Osteocyte (in vitro differentiated cells): ENCODE measurements at regions not wholly inside any gene's neighbourhood (a gene's known extent, or its start where the extent isn't known, plus 50 kb on each side); places are given as distances from the start of the nearest gene placed in this dataset.
"Not testable (repeated sequence)": the region's sequence is repeated elsewhere in the genome, so short reads cannot be mapped to it uniquely, and the experiment has no call there.

Experiments used
- DNase-seq: peaks from one replicate; pipeline ENCODE4 v3.0.0; 2021; ENCODE audit warnings: mixed read lengths; ENCODE audit not compliant: unreplicated experiment; ENCODE audit errors: extremely low spot score
- H3K27ac Mint-ChIP-seq: one replicate; pipeline ENCODE4 v1.8.0; 2021; ENCODE audit warnings: mild to moderate bottlenecking, mixed read lengths; ENCODE audit not compliant: unreplicated experiment
- H3K27me3 Mint-ChIP-seq: one replicate; pipeline ENCODE4 v1.8.0; 2021; ENCODE audit warnings: mixed read lengths; ENCODE audit not compliant: unreplicated experiment
- H3K36me3 Mint-ChIP-seq: one replicate; pipeline ENCODE4 v1.8.0; 2021; ENCODE audit warnings: mixed read lengths; ENCODE audit not compliant: unreplicated experiment
- H3K4me1 Mint-ChIP-seq: one replicate; pipeline ENCODE4 v1.8.0; 2021; ENCODE audit warnings: mixed read lengths; ENCODE audit not compliant: unreplicated experiment
- H3K4me3 Mint-ChIP-seq: one replicate; pipeline ENCODE4 v1.8.0; 2021; ENCODE audit warnings: mild to moderate bottlenecking, moderate library complexity, mixed read lengths; ENCODE audit not compliant: unreplicated experiment
- H3K9me3 Mint-ChIP-seq: one replicate; pipeline ENCODE4 v1.8.0; 2021; ENCODE audit warnings: mixed read lengths; ENCODE audit not compliant: unreplicated experiment
- TF ChIP-seq, protein P1 (sequence below): fragments of 200-600 bp; sonication (generic); IDR thresholded peaks from 2 replicates; pipeline ENCODE4 v1.5.0; 2021; ENCODE audit warnings: antibody characterized with exemption, mild to moderate bottlenecking, moderate library complexity

DNA sequence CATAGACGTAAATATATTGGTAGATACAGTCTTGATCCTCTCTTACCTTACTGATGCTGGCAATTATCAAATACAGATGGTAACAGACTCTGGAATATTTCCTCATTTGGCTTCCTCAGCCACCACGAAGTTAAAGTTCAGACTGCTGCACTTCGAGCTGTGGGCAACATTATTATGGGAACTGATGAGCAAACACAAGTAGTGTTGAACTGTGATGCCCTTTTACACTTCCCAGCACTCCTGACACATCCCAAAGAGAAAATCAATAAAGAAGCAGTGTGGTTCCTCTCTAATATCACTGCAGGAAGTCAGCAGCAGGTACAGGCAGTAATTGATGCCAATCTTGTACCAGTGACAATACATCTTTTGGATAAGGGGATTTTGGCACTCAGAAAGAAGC lies 162.7 kb upstream of the NT5E start:
- Mint-ChIP-seq H3K4me3 (no peak overlapping the region), H3K36me3 (no peaks in the 10 kb centered on the region), H3K9me3 (no peaks in the 10 kb centered on the region), H3K4me1 (no peaks in the 10 kb centered on the region), H3K27ac (no peak overlapping the region), H3K27me3 (peaks cover 14% of the 10 kb centered on the region)
- TF ChIP-seq, protein P1, sequence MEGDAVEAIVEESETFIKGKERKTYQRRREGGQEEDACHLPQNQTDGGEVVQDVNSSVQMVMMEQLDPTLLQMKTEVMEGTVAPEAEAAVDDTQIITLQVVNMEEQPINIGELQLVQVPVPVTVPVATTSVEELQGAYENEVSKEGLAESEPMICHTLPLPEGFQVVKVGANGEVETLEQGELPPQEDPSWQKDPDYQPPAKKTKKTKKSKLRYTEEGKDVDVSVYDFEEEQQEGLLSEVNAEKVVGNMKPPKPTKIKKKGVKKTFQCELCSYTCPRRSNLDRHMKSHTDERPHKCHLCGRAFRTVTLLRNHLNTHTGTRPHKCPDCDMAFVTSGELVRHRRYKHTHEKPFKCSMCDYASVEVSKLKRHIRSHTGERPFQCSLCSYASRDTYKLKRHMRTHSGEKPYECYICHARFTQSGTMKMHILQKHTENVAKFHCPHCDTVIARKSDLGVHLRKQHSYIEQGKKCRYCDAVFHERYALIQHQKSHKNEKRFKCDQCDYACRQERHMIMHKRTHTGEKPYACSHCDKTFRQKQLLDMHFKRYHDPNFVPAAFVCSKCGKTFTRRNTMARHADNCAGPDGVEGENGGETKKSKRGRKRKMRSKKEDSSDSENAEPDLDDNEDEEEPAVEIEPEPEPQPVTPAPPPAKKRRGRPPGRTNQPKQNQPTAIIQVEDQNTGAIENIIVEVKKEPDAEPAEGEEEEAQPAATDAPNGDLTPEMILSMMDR, result no peak
- no peak for DNase-seq

DNA sequence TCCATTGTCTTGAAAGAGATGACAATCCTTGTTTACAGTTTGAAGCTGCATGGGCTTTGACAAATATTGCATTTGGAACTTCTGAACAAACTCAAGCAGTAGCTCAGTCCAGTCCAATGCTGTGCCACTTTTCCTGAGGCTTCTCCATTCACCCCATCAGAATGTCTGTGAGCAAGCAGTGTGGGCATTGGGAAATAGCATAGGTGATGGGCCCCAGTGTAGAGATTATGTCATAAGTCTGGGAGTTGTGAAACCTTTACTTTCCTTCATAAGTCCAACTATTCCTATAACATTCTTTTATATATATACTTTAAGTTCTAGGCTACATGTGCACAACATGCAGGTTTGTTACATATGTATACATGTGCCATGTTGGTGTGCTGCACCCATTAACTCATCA lies 163.4 kb upstream of the NT5E start:
- not testable (repeated sequence) for H3K4me1 Mint-ChIP-seq, H3K36me3 Mint-ChIP-seq, H3K4me3 Mint-ChIP-seq, DNase-seq, H3K9me3 Mint-ChIP-seq, H3K27ac Mint-ChIP-seq
- peaks cover 14% of the 10 kb centered on the region for H3K27me3 Mint-ChIP-seq

DNA sequence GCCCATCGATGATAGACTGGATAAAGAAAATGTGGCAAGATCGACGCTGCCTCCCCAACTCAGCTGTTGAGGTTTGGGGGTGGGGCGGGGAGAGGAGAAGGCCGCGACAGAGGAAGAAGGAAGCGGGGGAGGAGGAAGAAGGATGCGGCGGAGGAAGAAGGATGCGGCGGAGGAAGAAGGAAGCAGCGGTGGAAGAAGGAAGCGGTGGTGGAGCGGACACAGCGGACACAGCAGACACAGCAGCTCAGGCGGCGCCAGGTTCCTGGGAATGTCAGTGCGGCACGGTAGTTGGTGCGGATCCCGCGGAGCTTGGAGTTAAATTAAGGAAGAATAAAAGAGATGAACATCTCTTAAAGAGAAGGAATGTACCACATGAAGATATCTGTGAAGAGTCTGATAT lies 163.9 kb upstream of the NT5E start:
- H3K27ac Mint-ChIP-seq, result no peak overlapping the region
- H3K9me3 Mint-ChIP-seq, result no peaks in the 10 kb centered on the region
- no peak for DNase-seq
- no peaks in the 10 kb centered on the region for H3K36me3 Mint-ChIP-seq
- TF ChIP-seq, protein P1, result no peak
- H3K4me1 Mint-ChIP-seq, result no peaks in the 10 kb centered on the region
- no peak overlapping the region for H3K4me3 Mint-ChIP-seq
- H3K27me3 Mint-ChIP-seq, result peaks cover 14% of the 10 kb centered on the region

DNA sequence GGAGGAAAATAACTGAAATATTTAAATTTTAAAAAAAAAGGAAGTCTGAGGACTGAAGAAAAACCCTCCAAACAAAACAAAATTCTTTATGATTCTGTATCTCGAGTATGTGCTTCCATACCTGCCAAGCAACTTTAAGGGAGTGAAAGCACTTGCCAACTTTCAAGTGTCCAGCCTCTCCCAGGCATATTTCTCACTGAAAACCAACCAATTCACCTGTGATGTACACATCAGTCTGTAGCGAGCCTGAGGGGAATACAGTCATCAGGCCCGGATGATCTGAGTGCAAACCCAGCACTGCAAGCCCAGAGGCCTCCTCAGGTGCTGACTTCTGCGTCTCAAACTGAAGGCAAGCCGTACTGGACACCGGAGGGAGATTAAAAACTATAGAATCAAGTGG lies 164.8 kb upstream of the NT5E start:
- DNase-seq, result no peak
- H3K9me3 Mint-ChIP-seq, result no peaks in the 10 kb centered on the region
- TF ChIP-seq, protein P1, result no peak
- H3K27ac Mint-ChIP-seq, result no peak overlapping the region
- no peak overlapping the region for H3K4me3 Mint-ChIP-seq
- no peaks in the 10 kb centered on the region for H3K4me1 Mint-ChIP-seq
- H3K36me3 Mint-ChIP-seq, result no peaks in the 10 kb centered on the region
- peaks cover 14% of the 10 kb centered on the region for H3K27me3 Mint-ChIP-seq

DNA sequence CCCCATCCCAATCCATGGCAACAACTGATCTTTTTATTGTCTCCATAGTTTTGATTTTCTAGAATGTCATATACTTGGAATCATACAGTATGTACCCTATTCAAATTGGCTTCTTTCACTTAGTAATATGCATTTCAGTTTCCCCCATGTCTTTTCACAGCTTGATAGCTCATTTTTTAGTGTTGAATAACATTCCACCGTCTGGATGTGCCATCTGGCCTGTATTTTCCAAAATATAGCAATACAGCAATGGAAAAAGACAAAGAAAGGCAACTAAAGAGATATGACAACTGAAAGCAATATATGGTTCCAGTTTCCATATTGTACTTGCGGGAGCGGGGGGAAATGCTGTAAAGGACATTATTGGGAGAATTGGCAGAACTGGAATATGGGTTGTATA lies 166.4 kb upstream of the NT5E start:
- TF ChIP-seq, protein P1, result no peak
- H3K27me3 Mint-ChIP-seq, result peaks cover 14% of the 10 kb centered on the region
- no peaks in the 10 kb centered on the region for H3K9me3 Mint-ChIP-seq
- no peaks in the 10 kb centered on the region for H3K36me3 Mint-ChIP-seq
- DNase-seq, result no peak
- no peaks in the 10 kb centered on the region for H3K4me1 Mint-ChIP-seq
- no peak overlapping the region for H3K27ac Mint-ChIP-seq
- no peak overlapping the region for H3K4me3 Mint-ChIP-seq

DNA sequence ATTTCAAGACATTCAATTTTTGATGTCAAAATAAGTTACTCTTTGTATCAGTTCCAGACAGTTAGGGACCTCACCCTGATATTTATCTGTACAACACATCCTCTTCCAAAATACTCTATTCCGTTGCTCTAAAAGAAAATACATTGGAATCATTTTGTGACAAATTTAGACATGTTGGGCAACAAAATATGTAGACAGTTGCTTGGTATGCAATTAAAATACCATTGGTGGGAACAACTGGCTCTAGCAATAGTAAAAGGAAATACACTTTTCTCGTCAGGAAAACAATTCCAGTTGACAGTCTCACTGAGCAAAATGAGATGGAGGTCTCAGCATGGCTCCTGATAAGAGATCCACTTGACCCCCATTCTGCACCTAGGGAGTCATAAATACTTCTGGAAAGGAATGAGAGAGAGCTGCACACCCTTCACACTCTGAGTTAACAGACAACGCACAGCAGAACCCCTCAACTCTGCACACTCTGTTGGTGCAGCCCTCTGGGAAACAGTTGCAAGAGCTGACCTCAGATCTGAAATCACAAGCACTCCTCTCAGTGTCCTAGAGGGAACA lies 171.3 kb upstream of the NT5E start:
- H3K9me3 Mint-ChIP-seq, result no peaks in the 10 kb centered on the region

DNA sequence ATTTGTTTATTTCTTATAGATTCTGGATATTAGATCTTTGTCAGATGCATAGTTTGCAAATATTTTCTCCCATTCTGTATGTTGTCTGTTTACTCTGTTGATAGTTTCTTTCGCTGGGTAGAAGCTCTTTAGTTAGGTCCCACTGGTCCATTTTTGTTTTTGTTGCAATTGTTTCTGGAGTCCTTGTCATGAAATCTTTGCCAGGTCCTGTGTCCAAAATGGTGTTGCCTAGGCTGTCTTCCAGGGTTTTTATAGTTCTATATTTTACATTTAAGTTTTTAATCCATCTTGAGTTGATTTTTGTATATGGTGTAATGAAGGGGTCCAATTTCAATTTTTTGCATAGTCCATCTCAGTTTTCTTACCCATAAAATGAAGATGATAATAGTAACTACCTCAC lies 173.9 kb upstream of the NT5E start:
- not testable (repeated sequence) for DNase-seq, H3K27ac Mint-ChIP-seq, H3K36me3 Mint-ChIP-seq, H3K9me3 Mint-ChIP-seq, H3K4me3 Mint-ChIP-seq, H3K4me1 Mint-ChIP-seq, H3K27me3 Mint-ChIP-seq

More for the DNA sequence above, 171.3 kb upstream of the NT5E start:
- Mint-ChIP-seq H3K4me3 (no peak overlapping the region), H3K27ac (no peak overlapping the region), H3K4me1 (no peaks in the 10 kb centered on the region), H3K27me3 (peaks cover 4% of the 10 kb centered on the region), H3K36me3 (no peaks in the 10 kb centered on the region)
- TF ChIP-seq, protein P1, result no peak
- no peak for DNase-seq
